Ectodermal cell (in vitro differentiated cells): ENCODE measurements at regions not wholly inside any gene's neighbourhood (a gene's known extent, or its start where the extent isn't known, plus 50 kb on each side); places are given as distances from the start of the nearest gene placed in this dataset.
"Not testable (repeated sequence)": the region's sequence is repeated elsewhere in the genome, so short reads cannot be mapped to it uniquely, and the experiment has no call there.

Source experiments
- H3K27ac ChIP-seq: 2 replicates; pipeline ENCODE4 v1.7.0; 2013; ENCODE audit warnings: mild to moderate bottlenecking, low read depth, low read length; ENCODE audit not compliant: insufficient read depth, poor library complexity, severe bottlenecking
- H3K27me3 ChIP-seq: 2 replicates; pipeline ENCODE4 v1.7.0; 2013; ENCODE audit warnings: mild to moderate bottlenecking, low read length; ENCODE audit not compliant: insufficient read depth, control insufficient read depth, poor library complexity, severe bottlenecking
- H3K36me3 ChIP-seq: one replicate; pipeline ENCODE4 v1.7.0; 2013; ENCODE audit warnings: low read length; ENCODE audit not compliant: control insufficient read depth, insufficient read depth
- H3K4me1 ChIP-seq: one replicate; pipeline ENCODE4 v1.7.0; 2013; ENCODE audit warnings: low read length; ENCODE audit not compliant: control insufficient read depth, insufficient read depth
- H3K4me3 ChIP-seq: 2 replicates; pipeline ENCODE4 v1.7.0; 2013; ENCODE audit warnings: low read depth, low read length, control low read depth; ENCODE audit not compliant: insufficient read depth
- H3K9me3 ChIP-seq: 2 replicates; pipeline ENCODE4 v1.7.0; 2013; ENCODE audit warnings: mild to moderate bottlenecking, low read length, moderate library complexity; ENCODE audit not compliant: control insufficient read depth
- WGBS, 2 experiments: methylation state at CpG; one replicate each; pipeline ENCODE4 v1.1.7; 2013; ENCODE audit warnings: missing lambda C conversion rate in 2 of 2; 5-methylcytosine and 5-hydroxymethylcytosine counted together

GRCh38 chr4:167987285-167987684 lies 105.1 kb upstream of the ANXA10 start:
- H3K9me3 ChIP-seq: no peaks in the 10 kb centered on the region

GRCh38 chr4:167989815-167990214 lies 102.5 kb upstream of the ANXA10 start:
- 89% methylated on average over 2 of the region's 2 CpGs; no CpG with 5 or more reads in 1 of the 2 experiments for WGBS, 2 experiments
- Histone ChIP-seq H3K36me3 (no peaks in the 10 kb centered on the region), H3K4me3 (no peak overlapping the region), H3K27ac (no peak overlapping the region), H3K4me1 (no peaks in the 10 kb centered on the region), H3K27me3 (no peaks in the 10 kb centered on the region), H3K9me3 (no peaks in the 10 kb centered on the region)

More at GRCh38 chr4:167987285-167987684, 105.1 kb upstream of the ANXA10 start:
- no peaks in the 10 kb centered on the region for H3K27me3 ChIP-seq
- H3K4me3 ChIP-seq: no peak overlapping the region
- H3K36me3 ChIP-seq: no peaks in the 10 kb centered on the region
- H3K27ac ChIP-seq: no peak overlapping the region
- WGBS, 2 experiments: 95 to 100% methylated on average over 2 of the region's 2 CpGs
- no peaks in the 10 kb centered on the region for H3K4me1 ChIP-seq

- WGBS, 2 experiments: 87 to 93% methylated on average over 4 to 5 of the region's 6 CpGs
These were observed 84.2 kb upstream of the ANXA10 start for GRCh38 chr4:168008112-168008511.

GRCh38 chr4:168019019-168019651 lies 73.2 kb upstream of the ANXA10 start:
- Histone ChIP-seq H3K4me3 (no peak overlapping the region), H3K27me3 (no peaks in the 10 kb centered on the region), H3K9me3 (no peaks in the 10 kb centered on the region), H3K27ac (no peak overlapping the region), H3K36me3 (no peaks in the 10 kb centered on the region), H3K4me1 (no peaks in the 10 kb centered on the region)
- 80 to 95% methylated on average over 1 of the region's 1 CpG for WGBS, 2 experiments

More at GRCh38 chr4:168008112-168008511, 84.2 kb upstream of the ANXA10 start:
- not testable (repeated sequence) for H3K9me3 ChIP-seq, H3K27me3 ChIP-seq, H3K4me3 ChIP-seq, H3K27ac ChIP-seq, H3K36me3 ChIP-seq, H3K4me1 ChIP-seq

GRCh38 chr4:168019921-168020320 lies 72.4 kb upstream of the ANXA10 start:
- 94 to 100% methylated on average over 2 of the region's 2 CpGs for WGBS, 2 experiments
- H3K36me3 ChIP-seq: no peaks in the 10 kb centered on the region

GRCh38 chr4:168021666-168022065 lies 70.7 kb upstream of the ANXA10 start:
- no peak overlapping the region for H3K4me3 ChIP-seq
- 92 to 93% methylated on average over 1 of the region's 1 CpG for WGBS, 2 experiments
- no peak overlapping the region for H3K27ac ChIP-seq
- no peaks in the 10 kb centered on the region for H3K9me3 ChIP-seq
- H3K27me3 ChIP-seq: no peaks in the 10 kb centered on the region
- no peaks in the 10 kb centered on the region for H3K36me3 ChIP-seq
- no peaks in the 10 kb centered on the region for H3K4me1 ChIP-seq

More at GRCh38 chr4:168019921-168020320, 72.4 kb upstream of the ANXA10 start:
- no peaks in the 10 kb centered on the region for H3K9me3 ChIP-seq
- H3K4me3 ChIP-seq: no peak overlapping the region
- H3K27me3 ChIP-seq: no peaks in the 10 kb centered on the region
- no peak overlapping the region for H3K27ac ChIP-seq
- no peaks in the 10 kb centered on the region for H3K4me1 ChIP-seq

GRCh38 chr4:168028568-168028967 lies 63.8 kb upstream of the ANXA10 start:
- Histone ChIP-seq H3K4me3 (no peak overlapping the region), H3K27me3 (no peaks in the 10 kb centered on the region), H3K9me3 (no peaks in the 10 kb centered on the region), H3K4me1 (no peaks in the 10 kb centered on the region), H3K27ac (no peak overlapping the region), H3K36me3 (no peaks in the 10 kb centered on the region)
- 85 to 96% methylated on average over 2 of the region's 2 CpGs for WGBS, 2 experiments

GRCh38 chr4:168028970-168029597 lies 63.3 kb upstream of the ANXA10 start:
- Histone ChIP-seq H3K27ac (no peak overlapping the region), H3K36me3 (no peaks in the 10 kb centered on the region), H3K9me3 (no peaks in the 10 kb centered on the region), H3K27me3 (no peaks in the 10 kb centered on the region), H3K4me1 (no peaks in the 10 kb centered on the region), H3K4me3 (no peak overlapping the region)
- 92 to 95% methylated on average over 5 of the region's 5 CpGs for WGBS, 2 experiments

GRCh38 chr4:168037676-168038075 lies 54.7 kb upstream of the ANXA10 start:
- 96 to 100% methylated on average over 2 of the region's 2 CpGs for WGBS, 2 experiments
- no peaks in the 10 kb centered on the region for H3K9me3 ChIP-seq
- no peak overlapping the region for H3K27ac ChIP-seq
- no peaks in the 10 kb centered on the region for H3K4me1 ChIP-seq
- H3K36me3 ChIP-seq: no peaks in the 10 kb centered on the region
- no peak overlapping the region for H3K4me3 ChIP-seq
- H3K27me3 ChIP-seq: no peaks in the 10 kb centered on the region

- 83 to 86% methylated on average over 1 of the region's 1 CpG for WGBS, 2 experiments
- Histone ChIP-seq H3K4me3 (no peak overlapping the region), H3K36me3 (no peaks in the 10 kb centered on the region), H3K27me3 (no peaks in the 10 kb centered on the region), H3K9me3 (no peaks in the 10 kb centered on the region), H3K27ac (no peak overlapping the region), H3K4me1 (no peaks in the 10 kb centered on the region)
These were observed 52.7 kb upstream of the ANXA10 start for GRCh38 chr4:168039593-168039992.
